ENCODE measurements at regions not wholly inside any gene's neighbourhood (a gene's known extent, or its start where the extent isn't known, plus 50 kb on each side); places are given as distances from the start of the nearest gene placed in this dataset.

DNA sequence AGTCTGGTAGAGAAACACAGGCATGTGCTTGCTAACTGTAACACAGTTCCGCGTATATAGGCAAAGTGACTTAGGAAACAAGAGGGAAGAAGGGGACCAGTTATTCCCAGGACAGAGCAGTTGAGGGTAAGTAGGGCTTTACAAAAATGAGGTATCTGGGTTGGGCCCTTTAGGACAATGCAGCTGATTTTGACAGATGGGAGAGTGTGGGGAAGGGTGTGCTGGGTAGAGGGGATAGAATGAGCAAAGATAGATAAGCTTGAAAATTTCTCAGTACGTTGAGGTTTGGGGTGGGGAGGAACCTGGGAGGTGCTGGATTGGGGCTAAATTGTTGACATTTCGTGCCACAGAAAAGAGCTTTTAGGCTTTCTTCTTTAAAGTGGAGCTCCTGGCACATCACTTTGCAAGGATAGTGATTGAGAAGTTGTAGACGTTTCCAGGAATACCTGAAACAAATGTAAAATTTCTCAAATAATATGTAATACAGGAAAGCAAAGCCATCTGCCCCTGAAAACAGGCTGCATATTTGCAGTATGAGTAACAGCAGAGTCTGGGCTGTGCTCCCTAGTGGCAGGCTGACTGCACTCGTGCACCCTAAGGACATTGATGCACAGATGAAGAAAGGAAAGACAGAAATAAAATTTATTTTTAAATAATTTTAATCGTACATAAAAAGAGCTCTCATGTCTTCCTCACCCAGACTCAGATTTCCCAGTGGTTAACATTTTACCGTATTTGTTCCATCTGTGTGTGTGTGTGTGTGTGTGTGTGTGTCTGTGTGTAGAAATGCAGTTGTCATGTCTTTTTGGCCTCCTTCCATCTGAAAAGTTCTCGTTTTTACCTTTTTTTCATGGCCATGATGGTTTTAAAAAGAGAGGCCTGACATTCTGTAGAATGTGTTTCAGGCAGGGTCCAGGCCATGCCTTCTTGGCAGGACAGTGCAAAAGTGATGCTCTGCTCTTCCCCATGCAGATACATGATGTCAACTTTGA lies 144.9 kb upstream of the DMRT1 start:
- ChIA-PET POLR2A (no interaction called here), CTCF (interaction anchor here (1.0 to 1.6 kb wide), 3 partner anchors 11 to 50 kb away, joined by 3 read pairs; no protein-coding TSS in a partner anchor)
- no peak for DNase-seq (ENCODE audit: extremely low spot score)
- TF ChIP-seq, protein P1, sequence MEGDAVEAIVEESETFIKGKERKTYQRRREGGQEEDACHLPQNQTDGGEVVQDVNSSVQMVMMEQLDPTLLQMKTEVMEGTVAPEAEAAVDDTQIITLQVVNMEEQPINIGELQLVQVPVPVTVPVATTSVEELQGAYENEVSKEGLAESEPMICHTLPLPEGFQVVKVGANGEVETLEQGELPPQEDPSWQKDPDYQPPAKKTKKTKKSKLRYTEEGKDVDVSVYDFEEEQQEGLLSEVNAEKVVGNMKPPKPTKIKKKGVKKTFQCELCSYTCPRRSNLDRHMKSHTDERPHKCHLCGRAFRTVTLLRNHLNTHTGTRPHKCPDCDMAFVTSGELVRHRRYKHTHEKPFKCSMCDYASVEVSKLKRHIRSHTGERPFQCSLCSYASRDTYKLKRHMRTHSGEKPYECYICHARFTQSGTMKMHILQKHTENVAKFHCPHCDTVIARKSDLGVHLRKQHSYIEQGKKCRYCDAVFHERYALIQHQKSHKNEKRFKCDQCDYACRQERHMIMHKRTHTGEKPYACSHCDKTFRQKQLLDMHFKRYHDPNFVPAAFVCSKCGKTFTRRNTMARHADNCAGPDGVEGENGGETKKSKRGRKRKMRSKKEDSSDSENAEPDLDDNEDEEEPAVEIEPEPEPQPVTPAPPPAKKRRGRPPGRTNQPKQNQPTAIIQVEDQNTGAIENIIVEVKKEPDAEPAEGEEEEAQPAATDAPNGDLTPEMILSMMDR (IDR thresholded peaks at IDR 0.05; ENCODE audit: control extremely low read depth, extremely low read depth, low read depth, missing control alignments) = no peak

DNA sequence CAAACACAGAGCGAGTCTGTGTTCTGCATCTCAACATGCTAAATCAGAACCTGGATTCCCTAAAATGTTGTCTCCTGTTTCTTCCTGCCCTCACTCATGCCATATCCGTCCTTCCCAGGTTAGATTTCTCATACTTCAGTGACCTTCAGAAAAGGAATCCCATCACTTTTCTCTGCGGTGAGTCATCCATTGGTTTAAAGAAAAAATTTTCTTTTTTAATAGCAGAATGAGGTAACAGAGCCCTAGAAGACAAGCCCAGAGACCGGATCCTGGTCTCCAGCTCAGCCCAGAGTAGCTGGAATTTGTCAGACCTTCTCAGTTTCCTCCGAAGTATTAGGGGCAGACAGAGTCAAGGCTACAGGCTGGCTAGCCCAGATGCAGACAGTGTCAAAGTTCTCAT lies 143.2 kb upstream of the DMRT1 start:
- ChIA-PET POLR2A (no interaction called here), CTCF (interaction anchor here (1.3 kb wide), 1 partner anchor 14 kb away, joined by 3 read pairs; no protein-coding TSS in a partner anchor)
- TF ChIP-seq, protein P1 (IDR thresholded peaks at IDR 0.05; ENCODE audit: control extremely low read depth, extremely low read depth, low read depth, missing control alignments) = no peak
- DNase-seq (ENCODE audit: extremely low spot score) = no peak

GRCh38 chr9:698954-699353 lies 142.5 kb upstream of the DMRT1 start:
- no peak for DNase-seq (ENCODE audit: extremely low spot score)
- TF ChIP-seq, protein P1 (IDR thresholded peaks at IDR 0.05; ENCODE audit: control extremely low read depth, extremely low read depth, low read depth, missing control alignments) = no peak
- POLR2A ChIA-PET = no interaction called here
- CTCF ChIA-PET = interaction anchor here (1.3 kb wide), 1 partner anchor 13 kb away, joined by 3 read pairs; no protein-coding TSS in a partner anchor

- TF ChIP-seq, protein P1 (IDR thresholded peaks at IDR 0.05; ENCODE audit: control extremely low read depth, extremely low read depth, low read depth, missing control alignments) = no peak
- CTCF ChIA-PET = interaction anchor here (1.1 kb wide), 1 partner anchor 13 kb away, joined by 3 read pairs; no protein-coding TSS in a partner anchor
- POLR2A ChIA-PET = no interaction called here
- no peak for DNase-seq (ENCODE audit: extremely low spot score)
These were observed 142.1 kb upstream of the DMRT1 start for GRCh38 chr9:699396-699795.

DNA sequence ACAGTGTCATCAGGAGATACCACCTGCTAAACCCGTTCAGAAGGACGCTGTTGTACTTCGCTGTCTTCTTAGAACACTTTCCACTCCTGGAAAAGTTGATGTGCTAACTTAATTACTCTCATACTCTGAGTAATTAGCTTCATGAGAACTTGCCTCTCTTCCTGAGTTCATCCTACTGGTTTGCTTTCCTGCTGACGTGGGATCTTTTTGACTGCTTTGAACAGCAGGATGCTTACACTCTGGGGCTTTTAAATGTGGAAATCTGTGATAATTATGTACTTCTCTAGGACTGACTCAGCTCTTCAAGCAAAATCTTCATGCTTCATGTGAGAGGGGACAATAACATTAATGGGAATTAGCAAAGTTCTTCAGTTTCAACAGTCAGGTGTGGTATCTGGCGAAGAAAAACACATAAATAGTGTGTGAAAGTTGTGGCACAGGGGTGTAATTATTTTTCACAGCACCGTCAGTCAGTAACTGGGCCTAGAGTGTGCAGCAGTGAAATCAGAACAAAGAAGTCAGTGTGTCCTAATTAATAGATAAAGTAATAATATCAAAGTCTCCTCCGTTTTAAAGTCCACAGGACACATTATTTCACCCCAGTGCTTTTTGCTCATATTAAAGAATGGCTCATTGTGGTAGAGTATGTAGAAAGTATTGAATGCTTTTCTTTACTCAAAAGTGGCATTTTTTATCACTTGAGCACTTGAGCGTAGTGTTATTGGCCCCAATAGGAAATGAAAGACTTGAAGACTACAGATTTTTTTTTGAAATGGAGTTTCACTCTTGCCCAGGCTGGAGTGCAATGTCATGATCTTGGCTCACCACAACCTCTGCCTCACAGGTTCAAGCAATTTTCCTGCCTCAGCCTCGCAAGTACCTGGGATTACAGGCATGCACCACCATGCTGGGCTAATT lies 140.9 kb upstream of the DMRT1 start:
- TF ChIP-seq, protein P1 (IDR thresholded peaks at IDR 0.05; ENCODE audit: control extremely low read depth, extremely low read depth, low read depth, missing control alignments) = no peak
- CTCF ChIA-PET = interaction anchor here (1.1 kb wide), 1 partner anchor 15 kb away, joined by 3 read pairs; no protein-coding TSS in a partner anchor
- POLR2A ChIA-PET = no interaction called here
- DNase-seq (ENCODE audit: extremely low spot score) = no peak

DNA sequence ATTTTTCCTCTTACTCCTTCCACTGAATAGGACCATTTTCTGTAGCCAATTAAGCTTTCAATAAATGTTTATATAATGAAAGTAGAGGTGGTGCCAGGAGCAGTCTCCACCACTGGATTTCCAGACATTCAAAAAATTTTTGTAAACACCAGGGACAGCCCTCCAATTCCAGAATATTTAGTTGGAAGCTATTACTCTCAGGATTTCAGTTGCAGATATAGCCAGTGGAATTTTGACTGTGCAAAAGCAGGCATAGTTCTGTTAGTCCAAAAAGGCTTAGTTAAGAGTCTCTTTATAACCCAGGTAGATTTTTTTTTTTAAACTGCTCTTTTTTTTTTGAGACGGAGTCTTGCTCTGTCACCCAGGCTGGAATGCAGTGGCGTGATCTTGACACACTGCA lies 138.1 kb upstream of the DMRT1 start:
- CTCF ChIA-PET = interaction anchor here (2.0 kb wide), 1 partner anchor 11 kb away, joined by 7 read pairs; no protein-coding TSS in a partner anchor
- no peak for DNase-seq (ENCODE audit: extremely low spot score)
- TF ChIP-seq, protein P1 (IDR thresholded peaks at IDR 0.05; ENCODE audit: control extremely low read depth, extremely low read depth, low read depth, missing control alignments) = no peak
- POLR2A ChIA-PET = no interaction called here
